Forelimb muscle (tissue), 1 donor: ENCODE measurements at regions not wholly inside any gene's neighbourhood (a gene's known extent, or its start where the extent isn't known, plus 50 kb on each side); places are given as distances from the start of the nearest gene placed in this dataset.

ENCODE experiments used
- DNase-seq: peaks from one replicate; pipeline ENCODE4 v3.0.0-alpha.2; 2013; ENCODE audit warnings: low read depth

DNA sequence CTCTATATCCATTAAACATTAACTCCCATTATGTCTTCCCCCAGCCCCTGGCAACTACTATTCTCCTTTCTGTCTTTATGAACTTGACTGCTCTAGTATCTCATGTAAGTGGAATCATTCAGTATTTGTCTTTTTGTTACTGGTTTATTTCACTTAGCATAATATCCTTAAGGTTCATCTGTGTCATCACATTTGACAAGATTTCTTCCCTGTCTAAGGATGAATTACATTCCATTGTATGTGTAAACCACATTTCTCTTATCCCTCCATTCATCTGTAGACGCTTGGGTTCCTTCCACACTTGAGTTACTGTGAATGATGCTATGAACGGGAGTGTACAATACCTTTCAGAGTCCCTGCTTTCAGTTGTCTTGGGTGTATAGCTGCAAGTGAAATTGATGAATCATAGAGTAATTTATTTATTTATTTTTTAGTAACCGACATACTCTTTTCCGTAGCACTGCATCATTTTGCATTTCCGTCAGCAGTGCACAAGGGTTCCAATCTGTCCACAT, 399.7 kb upstream of the RBFOX1 start:
- DNase-seq = no peak

DNA sequence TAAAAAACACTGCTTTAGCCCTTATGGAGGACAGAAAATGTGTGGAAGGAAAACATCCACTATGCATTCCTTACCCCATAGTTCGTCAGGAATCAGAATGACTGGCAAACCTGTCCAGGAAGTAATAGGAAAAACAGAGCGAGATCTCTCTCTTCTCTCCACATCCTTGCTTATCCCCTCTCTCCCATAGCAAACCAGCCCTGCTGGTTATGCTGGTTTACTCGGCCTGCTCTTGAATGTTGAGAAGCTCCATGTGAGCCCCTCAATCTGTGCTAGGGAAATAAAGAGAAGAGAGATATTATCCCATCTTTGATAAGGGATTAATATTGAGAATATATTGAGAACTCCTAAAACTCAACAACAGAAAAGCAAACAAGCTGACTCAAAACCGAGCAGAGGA, 402.8 kb upstream of the RBFOX1 start:
- no peak for DNase-seq

DNA sequence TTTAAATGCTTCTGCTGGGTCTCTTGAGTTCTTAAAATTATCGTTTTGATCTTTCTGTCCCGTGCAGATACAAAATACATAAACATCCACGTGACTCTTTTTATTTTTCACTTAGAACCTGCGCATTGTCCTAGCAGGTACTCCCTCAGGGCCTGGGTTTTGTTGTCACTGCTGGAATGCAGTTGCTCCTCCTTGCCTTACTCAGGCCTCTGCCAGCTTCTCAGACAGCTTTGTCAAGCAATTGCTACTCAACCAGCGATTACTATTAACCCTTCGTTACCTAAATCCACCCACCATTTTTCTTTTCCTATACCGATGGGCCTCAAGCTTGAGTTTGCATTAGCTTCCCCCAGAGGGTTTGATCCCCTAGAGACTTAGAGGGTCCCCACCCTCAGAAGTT, 405.9 kb upstream of the RBFOX1 start:
- no peak for DNase-seq

DNA sequence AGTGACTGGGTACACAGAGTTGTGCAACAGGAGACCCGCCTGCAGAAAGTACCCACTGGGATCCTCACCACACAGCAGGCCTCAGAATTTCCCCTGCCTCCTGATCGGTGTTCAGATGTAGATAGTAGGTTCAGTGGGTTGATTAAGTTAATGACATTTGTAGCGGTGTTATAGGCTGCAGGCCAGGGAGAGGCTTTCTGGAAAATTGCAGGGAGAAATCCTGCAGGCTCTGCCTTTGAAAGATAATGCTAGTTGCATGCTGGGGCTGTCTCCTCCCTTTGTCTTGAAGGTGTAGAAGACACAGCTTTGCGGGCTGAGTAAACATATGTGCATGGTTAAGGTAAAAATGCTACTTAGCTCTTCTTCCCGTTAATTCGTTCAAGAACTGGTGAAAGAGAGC, 406.3 kb upstream of the RBFOX1 start:
- no peak for DNase-seq

DNA sequence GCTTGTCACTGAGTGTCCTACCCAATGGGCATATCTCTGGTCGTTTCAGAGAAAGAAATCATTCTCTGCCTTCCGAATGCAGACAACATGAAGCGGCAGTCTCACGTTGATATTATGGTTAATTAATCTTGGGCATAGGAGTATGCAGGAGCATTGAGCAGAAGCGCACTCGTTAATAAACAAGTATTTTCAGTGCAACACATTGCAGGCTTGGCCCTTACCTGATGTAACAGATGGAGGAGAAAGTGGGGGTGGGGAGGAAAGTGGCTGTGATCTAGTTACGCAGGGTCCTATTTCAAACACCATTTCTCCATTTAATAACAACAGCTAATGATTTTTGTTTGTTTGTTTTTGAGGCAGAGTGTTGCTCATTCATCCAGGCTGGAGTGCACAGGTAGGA, 414.0 kb upstream of the RBFOX1 start:
- DNase-seq = no peak

DNA sequence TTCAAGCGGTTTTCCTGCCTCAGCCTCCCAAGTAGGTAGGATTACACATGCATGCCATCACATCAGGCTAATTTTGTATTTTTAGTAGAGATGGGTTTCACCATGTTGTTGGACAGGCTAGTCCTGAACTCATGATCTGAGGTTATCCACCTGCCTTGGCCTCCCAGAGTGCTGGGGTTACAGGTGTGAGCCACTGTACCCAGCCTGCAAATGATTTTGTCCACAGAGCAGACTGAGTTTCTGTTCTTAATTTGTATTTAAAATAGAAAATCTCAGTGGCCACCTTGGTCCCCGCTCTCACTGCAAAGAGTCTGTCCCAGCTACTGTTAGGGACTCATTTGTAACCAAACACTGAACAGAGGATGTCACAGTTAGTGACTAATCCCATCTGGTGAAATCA, 415.7 kb upstream of the RBFOX1 start:
- no peak for DNase-seq

DNA sequence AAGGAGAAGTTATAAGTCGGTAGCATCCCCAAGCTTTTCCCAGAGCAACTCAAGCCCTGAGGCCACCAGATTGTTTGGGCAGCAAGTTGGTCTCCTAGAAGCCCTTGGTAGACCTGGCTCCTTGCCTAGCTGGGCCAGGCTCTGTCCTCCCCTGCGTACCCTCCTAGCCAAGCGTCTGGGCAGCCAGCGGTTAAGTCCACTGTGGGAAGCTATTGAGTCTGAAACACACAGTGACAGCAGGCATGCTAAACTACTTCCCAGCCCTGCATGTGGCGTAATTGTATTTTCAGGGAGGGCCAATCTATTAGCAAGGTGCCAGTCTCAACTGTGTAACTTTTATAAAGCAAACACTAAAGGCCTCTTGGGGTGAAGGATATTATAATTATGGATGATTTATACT, 419.1 kb upstream of the RBFOX1 start:
- DNase-seq = no peak

DNA sequence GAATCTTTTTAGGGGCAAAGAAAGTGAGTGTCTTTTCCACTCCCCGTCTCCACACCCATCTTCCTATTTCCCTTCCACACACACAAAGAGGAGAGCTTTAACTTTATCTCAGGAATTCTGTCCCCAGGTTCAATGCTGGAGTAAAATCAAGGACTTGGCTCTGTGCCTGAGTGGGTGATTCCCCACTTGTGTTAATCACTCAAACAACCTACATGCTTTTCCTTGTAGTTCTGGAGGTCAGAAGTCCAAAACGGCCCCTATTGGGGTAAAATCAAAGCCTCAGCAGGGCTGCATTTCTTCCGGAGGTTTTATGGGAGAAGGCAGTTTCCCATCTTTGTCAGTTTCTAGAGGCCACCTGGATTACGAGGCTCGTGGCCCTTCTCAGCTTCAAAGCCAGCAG, 422.3 kb upstream of the RBFOX1 start:
- DNase-seq = no peak

DNA sequence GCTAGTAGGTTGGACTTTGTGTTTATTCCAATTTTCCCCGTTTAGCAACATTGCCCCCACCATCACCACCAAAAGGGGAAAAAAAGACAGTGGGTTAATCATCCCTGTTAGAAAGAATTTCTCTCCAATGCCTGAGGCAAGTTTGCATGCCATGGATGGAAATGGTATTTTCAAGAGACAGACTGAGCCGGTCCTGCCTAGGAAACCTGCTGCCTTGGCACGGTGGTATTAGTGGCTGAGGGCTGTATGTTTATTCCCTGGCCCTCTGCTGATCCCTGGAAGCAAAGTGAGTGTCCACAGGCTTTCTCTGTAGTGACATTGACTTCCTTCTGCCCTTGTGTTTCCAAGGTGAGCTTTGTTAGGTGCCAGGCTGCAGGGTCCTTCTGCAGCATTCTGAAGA, 427.0 kb upstream of the RBFOX1 start:
- no peak for DNase-seq

DNA sequence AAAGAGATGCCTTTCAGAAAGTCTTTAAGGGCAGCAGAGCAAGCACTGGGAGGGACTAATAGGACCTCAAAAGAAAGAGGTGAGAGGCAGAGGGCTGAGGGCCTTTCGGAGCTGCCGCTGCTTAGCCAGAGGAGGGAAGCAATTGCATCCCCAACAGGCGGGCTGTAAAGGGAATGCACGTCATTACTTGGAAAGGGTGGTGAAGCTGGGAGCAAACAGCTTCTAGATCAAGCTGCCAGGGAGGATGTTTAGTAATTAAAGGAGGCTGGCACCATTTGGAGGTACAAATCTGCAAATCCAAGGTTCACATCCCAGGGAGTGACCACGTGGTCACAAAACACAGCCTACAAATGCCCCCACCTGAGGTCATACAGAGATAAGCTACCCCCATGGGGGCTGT, 429.0 kb upstream of the RBFOX1 start:
- no peak for DNase-seq

DNA sequence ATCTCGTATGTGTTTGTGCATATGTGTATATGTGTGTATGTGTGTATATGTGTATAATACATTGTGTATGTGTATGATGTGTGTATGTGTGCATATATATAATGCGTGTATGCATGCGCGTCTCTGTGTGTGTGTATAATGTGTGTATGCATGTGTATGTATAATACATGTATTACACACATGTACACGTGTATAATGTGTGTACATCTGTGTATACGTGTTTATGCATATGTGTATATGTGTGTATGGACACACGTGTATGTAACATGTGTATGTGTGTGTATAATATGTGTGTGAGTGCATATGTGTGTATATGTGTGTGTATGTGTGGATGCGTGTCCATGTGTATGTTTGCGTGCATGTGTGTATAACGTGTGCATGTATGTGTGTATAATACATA, 433.7 kb upstream of the RBFOX1 start:
- no peak for DNase-seq

DNA sequence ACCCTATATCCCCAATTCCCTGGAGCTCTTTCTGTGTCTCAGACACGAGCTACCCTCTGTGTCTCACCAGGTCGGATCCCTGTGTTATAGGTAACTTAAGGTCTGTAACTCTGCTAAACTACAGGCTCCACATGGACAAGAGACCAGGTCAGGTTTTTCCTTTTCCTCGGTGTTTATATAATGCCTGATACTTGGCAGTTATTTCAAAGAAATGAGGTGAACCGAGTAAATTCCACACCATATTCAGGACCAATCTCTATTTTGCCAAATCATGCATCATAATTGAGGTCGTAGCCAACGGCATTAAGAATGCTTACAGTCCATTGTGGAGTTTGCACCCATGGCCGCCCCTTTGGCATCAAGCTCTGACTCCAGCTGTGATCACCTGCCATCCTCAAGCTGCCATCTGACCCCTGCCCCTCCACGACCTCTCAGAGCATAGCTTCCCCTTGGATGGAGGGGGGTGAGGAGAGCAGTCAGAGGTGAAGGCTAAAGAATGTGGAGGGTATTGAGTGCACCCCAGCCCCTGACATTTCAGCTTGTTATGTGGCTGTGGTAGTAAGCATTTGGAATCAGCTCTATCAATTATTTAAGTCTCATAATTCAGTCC, 434.7 kb upstream of the RBFOX1 start:
- DNase-seq = no peak

DNA sequence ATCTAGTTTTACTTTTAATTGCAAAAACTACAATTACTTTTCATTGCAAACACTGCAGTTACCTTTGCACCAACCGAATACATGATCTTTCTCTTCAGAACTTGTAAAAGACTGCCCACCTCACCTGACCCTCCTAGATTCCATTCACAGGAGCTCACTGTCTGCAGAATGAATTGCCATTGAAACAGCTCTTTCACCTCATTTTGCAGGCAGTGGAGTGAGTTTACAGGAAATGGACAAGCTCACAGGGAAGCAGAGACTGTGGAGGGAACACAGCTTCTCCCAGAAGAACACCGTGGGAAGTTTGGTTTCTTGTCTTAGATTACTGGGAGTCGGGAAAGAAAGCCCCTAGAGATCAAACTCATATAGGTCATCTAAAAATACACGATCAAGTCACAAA, 439.7 kb upstream of the RBFOX1 start:
- DNase-seq = no peak

DNA sequence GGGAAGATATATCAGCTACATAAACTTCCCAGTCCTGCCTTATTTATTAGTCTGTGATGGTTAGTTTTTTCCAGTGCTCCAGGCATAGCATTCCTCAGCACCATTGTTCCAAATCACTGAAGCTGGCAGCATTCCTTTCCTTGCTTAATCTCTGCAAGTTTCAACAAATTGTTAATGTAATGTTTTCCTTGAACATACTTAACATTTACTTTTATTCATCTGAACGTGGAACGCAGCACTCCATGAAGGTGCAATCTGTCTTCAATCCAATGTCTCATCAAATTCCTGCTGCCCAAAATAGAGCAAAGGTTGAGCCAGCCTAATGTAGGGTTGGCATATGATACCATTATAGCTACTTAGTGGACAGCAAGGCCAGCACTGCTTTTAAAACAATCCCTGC, 441.1 kb upstream of the RBFOX1 start:
- DNase-seq = no peak

DNA sequence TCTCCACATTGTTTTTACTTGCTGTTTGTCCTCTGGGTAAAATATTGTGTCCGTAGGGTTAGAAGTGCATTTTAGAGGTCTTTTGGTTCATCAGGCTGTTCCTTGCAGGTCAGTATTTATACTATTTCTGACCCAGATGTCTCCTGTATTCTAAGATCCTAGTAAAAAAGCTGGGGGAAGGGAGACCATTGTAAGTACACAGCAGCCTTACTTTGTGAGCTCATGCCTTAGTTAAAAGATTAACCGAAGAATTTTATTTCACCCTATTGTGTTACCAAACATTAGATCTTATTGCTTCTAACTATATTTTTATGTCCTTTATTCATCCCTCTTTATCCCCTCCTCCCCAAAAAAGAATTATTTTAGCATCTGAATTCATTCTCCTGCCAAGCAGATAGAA, 444.1 kb upstream of the RBFOX1 start:
- no peak for DNase-seq

DNA sequence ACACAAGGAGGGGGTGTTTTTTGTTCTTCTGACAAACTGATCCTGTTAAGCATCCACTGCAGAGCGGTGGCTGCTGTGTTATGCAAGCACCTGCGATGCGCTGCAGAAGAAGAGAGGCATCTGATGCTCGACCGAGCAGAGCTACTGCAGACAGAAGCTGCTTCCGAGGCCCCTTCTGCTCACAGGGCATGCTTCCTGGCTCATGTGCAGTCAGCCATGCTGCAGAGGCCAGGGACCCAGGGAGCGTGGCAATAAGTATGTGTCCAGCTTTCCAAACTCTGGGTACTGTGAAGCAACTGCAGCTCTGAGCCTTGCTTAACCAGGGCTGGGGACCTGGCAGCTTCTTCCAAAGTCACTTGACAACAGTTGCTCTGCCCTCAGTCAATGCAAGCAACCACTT, 448.6 kb upstream of the RBFOX1 start:
- no peak for DNase-seq

DNA sequence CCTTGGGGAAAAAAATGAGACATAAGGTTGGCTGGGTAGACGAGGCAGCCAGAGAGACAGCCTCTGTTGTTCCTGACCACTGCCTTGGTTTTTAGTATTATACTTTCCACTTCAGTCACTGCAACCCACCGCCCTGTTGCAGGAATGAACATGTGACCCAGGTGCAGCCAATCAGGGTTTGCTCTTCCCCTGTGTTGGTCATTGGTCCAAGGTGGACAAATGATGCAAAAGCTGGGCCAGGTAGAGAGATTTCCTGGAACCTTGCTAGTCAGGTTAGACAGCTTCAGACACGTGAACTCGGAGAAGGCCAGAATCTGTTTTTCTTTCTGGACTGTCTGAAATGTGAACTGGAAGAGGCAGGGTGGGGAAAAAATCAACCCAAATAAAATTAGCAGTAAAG, 452.4 kb upstream of the RBFOX1 start:
- DNase-seq = no peak

DNA sequence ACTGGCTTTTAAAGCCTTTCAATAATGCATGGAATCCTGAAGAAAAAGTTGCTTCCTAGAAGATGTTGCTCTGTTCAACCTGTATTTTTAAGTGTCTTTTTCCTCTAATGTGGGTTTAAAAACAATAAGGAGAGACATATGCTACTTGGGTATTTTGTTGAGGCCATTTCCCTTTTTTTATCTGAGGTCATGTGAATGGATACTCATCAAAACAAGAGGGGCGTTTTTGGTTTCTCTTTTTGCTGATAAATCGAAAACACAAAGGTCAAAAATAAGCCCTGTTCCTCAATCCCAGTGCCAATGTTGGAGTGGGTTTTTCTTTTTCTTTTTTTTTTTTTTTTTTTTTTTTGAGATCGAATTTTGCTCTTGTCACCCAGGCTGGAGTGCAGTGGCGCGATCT, 468.0 kb upstream of the RBFOX1 start:
- no peak for DNase-seq

DNA sequence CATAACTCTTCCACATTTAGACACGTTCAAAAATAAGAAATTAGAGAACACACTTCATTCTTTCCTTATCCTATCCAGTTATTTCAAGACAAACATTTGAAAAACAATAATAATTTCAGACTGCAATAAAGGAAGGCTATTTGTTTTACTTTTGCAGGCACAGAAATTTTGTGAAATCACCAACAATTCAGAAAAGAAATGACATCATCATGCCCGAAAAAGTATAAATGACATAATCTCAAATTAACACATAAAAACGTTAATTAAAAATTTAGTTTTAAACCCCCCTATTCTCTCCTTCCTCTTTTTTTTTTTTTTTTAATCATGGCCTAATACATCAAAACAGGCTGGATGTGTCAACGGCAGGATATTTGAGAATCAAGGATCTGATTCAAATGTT, 468.4 kb upstream of the RBFOX1 start:
- no peak for DNase-seq

DNA sequence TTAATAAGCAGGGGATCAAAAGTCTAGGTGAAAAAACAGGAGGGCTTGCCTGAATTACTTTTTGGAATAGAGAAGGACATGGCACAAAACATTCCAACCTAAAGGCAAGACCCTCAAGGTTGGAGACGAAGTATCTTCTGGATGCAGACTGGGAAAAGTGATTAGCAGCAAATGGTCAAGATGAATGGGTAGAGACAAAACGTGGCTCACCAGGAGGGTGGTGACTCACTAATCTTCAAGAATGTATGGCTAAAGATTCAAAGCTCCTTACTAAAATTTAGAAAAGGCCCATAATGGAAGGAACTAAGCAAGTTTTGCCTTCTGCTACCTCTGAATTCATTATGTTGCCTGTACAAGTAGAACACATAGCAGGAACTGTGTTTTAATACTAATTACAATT, 469.5 kb upstream of the RBFOX1 start:
- DNase-seq = no peak

DNA sequence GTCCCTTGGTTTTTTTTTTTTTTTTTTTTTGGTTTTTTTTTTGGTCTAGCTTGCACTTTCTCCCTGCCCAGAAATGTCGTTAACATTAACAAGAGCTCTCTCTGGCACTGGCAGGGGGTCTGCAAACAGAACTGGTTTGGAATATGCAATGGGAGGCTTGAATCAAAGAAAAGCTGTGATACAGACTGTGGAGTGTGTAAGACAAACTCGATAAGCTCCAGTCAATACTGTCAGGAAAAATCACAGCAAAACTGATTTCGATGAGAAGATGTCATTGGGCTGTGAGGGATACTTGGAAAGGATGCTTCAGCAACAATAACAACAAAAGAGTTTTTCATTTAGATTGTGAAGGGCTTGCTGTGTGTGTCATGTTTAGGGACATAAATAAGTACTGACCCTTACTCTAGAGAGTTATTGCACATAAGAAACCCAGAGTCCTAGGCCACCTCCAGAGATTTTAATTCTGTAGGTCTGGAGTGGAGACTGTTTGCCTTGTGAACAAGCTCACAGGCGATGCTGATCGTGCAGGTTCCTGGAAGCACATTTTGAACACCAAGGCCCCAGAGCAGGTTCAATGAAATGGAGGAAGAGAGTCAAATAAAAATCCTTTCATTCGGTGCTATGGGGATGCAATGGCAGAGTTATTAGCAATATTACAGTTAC, 470.7 kb upstream of the RBFOX1 start:
- no peak for DNase-seq

DNA sequence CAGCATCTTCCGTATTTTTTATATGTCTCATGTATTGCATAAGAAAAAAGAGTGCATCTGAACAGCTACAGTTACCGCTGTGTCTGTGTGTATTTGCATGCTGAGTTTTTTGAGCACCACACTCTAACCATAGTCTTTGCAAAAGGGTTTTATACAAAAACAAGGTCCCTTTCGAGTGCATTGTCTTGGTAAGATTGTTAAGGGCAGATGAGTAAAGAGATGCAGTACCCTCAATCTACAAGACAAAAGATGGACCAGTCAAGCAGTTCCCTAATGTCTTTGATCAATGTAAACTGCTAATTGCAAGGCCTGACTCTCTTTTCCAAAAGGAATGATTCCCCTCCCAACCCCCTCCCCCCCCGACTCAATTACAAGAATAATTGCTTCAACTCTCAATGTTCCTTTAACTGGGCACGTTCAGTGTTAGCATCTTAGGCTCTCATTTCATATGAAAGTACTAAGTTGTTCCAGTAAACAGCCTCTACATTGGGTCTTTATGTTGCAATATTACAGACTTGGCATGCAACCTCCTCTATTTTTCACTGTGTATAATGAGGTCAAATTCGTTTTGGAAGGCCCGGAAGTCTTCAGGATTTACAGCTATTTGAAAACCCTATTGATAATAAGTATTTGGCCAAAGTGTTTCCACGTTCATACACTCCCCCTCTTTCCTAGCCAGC, 471.4 kb upstream of the RBFOX1 start:
- DNase-seq = no peak

DNA sequence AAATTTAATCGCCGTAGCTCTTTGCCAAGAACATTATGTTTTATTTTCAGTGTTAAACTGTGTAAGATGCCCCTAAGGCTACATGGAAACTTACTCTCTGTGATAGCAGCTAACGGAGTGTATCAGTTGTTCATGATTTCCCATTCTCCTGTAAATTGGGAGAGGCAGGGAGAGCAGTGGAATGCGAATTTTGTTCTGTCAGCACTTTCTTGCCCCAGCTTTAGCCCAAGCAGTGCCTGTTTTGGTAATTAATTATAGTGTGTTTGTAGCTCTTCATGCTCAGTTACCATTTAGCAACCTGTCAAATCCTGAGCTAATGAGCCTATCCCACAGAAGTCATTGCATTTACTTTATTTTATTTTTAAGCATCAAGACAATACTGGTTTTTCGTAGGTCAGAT, 475.1 kb upstream of the RBFOX1 start:
- no peak for DNase-seq
